ENCODE measurements at regions not wholly inside any gene's neighbourhood (a gene's known extent, or its start where the extent isn't known, plus 50 kb on each side); places are given as distances from the start of the nearest gene placed in this dataset.

DNA sequence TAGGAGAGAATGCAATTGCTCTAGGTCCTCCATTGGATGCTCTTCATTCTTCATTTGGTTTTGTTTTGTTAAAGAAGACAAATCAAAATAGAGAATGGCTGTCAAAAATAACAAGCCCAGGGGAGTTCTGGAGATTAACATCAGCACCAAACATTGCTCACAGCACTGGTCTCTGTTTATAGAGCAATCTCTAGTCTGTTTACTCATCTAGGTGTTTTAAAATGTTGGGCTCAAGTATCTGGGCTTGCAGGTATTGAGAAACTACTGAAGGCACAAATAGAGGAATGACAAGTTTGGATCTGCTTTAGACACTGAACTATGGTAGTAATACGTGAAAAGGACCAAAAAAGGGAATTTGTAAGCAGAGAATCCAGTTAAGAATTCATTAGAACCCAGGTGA lies 77.0 kb upstream of the TMC1 start:
- no peak for TF ChIP-seq YY2 (tag by site-specific recombination; IDR thresholded peaks at IDR 0.05)
- Histone ChIP-seq H3K27ac (ENCODE audit: extremely low read depth, low read depth, low read length) (no peak overlapping the region), H3K4me1 (ENCODE audit: control insufficient read depth, insufficient read depth, low read length) (no peaks in the 10 kb centered on the region), H3K36me3 (ENCODE audit: control insufficient read depth in 2 of 2, insufficient read depth in 1 of 2, low read length in 2 of 2) (no peaks in the 10 kb centered on the region), H3K4me3 (ENCODE audit: low read depth, low read length) (no peak overlapping the region), H3K9me3 (ENCODE audit: control insufficient read depth, insufficient read depth, low read depth, low read length) (no peaks in the 10 kb centered on the region)
- ChIA-PET CTCF (no interaction called here), POLR2A (no interaction called here)

DNA sequence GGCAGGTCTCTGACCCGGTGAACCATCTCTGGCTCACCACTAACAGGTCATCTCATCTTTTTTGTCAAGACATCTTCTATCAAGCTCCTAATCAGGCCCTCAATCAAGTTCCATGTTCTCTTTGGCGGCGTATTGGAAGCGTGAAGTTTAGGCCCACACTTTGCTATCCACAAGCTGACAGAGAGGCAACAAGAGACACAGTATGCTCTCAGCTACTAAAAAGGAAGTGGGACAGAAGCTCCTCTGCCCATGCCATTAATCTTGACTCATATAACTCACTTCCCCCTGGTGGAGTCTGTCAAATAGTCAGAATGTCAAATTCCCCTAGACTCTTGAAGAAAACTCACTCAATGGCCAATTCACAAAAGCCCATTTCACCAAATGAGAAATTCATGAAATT lies 77.6 kb upstream of the TMC1 start:
- TF ChIP-seq ZNF10 (tag by site-specific recombination; IDR thresholded peaks at IDR 0.05) (no peak), ZNF19 (tag by site-specific recombination; IDR thresholded peaks at IDR 0.05; ENCODE audit: low read depth) (no peak), OVOL3 (tag by site-specific recombination; IDR thresholded peaks at IDR 0.05) (no peak), ZEB2 (tag by site-specific recombination; IDR thresholded peaks at IDR 0.05) (no peak), ZNF302 (tag by site-specific recombination; IDR thresholded peaks at IDR 0.05; ENCODE audit: low read depth) (no peak), ZNF544 (tag by site-specific recombination; IDR thresholded peaks at IDR 0.05) (no peak), ZNF157 (tag by site-specific recombination; IDR thresholded peaks at IDR 0.05) (no peak)
- ChIA-PET CTCF (interaction anchor here (0.6 kb wide), 1 partner anchor 448 kb away, joined by 4 read pairs; no protein-coding TSS in a partner anchor), POLR2A (interaction anchor here (1.3 kb wide), 1 partner anchor 79 kb away, joined by 3 read pairs; the partner anchor contains the start of gene ZFAND5)
- no peak overlapping the region for H3K4me3 ChIP-seq (ENCODE audit: low read depth, low read length)
- no peaks in the 10 kb centered on the region for H3K9me3 ChIP-seq (ENCODE audit: control insufficient read depth, insufficient read depth, low read depth, low read length)
- no peaks in the 10 kb centered on the region for H3K4me1 ChIP-seq (ENCODE audit: control insufficient read depth, insufficient read depth, low read length)
- no peaks in the 10 kb centered on the region for H3K36me3 ChIP-seq (ENCODE audit: control insufficient read depth in 2 of 2, insufficient read depth in 1 of 2, low read length in 2 of 2)
- no peak overlapping the region for H3K27ac ChIP-seq (ENCODE audit: extremely low read depth, low read depth, low read length)

DNA sequence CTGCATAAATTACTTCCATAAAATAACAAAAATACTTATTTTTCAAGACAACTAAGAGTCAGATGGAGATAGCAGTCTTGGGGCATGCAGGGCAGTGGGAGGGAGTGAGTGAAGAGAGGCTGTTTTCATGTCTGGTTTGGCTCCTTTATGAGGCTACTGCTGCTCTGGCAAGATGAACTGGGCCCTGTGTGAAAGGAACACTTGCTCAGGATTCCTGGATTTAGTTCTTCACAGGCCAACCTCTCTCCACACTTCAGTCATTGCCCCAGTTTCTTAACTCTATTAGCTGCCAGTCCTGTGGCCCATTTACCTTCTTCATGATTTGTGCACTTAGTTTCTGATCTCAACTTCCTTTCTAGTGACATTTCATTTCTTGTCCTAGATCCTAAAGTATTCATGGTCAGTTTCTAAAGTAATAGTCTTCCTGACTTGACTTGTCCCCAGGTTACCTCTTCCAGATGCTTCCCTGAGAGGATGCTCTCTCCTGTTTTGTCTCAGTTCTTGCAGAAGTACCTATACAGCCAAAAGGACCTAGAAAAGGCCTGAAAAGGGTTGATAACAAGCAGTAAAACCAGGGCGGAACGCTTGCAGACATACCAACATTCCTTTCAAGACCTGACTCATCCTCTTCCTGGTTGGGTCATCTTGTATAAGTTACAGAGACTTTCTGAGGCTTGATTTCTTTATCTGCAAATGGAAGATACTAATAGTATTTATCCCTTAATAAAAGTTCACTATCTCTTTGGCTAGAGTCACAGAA lies 77.0 kb upstream of the ZFAND5 start:
- no peak overlapping the region for H3K27ac ChIP-seq (ENCODE audit: extremely low read depth, low read depth, low read length)

More for the DNA sequence above, 77.0 kb upstream of the ZFAND5 start:
- POLR2A ChIA-PET = no interaction called here
- TF ChIP-seq GLIS1 (tag by site-specific recombination; IDR thresholded peaks at IDR 0.05) (no peak), ZBTB8A (tag by site-specific recombination; IDR thresholded peaks at IDR 0.05) (no peak), ZNF529 (tag by site-specific recombination; IDR thresholded peaks at IDR 0.05; ENCODE audit: insufficient replicate concordance) (no peak), ZNF24 (tag by site-specific recombination; IDR thresholded peaks at IDR 0.05) (no peak), ZNF658 (tag by site-specific recombination; IDR thresholded peaks at IDR 0.05) (no peak), REPIN1 (tag by site-specific recombination; IDR thresholded peaks at IDR 0.05; ENCODE audit: low read depth) (no peak)
- TF ChIP-seq, protein P1, sequence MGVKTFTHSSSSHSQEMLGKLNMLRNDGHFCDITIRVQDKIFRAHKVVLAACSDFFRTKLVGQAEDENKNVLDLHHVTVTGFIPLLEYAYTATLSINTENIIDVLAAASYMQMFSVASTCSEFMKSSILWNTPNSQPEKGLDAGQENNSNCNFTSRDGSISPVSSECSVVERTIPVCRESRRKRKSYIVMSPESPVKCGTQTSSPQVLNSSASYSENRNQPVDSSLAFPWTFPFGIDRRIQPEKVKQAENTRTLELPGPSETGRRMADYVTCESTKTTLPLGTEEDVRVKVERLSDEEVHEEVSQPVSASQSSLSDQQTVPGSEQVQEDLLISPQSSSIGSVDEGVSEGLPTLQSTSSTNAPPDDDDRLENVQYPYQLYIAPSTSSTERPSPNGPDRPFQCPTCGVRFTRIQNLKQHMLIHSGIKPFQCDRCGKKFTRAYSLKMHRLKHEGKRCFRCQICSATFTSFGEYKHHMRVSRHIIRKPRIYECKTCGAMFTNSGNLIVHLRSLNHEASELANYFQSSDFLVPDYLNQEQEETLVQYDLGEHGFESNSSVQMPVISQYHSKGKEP (tag by site-specific recombination; IDR thresholded peaks at IDR 0.05) = no peak
- TF ChIP-seq, protein P2, sequence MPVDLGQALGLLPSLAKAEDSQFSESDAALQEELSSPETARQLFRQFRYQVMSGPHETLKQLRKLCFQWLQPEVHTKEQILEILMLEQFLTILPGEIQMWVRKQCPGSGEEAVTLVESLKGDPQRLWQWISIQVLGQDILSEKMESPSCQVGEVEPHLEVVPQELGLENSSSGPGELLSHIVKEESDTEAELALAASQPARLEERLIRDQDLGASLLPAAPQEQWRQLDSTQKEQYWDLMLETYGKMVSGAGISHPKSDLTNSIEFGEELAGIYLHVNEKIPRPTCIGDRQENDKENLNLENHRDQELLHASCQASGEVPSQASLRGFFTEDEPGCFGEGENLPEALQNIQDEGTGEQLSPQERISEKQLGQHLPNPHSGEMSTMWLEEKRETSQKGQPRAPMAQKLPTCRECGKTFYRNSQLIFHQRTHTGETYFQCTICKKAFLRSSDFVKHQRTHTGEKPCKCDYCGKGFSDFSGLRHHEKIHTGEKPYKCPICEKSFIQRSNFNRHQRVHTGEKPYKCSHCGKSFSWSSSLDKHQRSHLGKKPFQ (tag by site-specific recombination; IDR thresholded peaks at IDR 0.05) = no peak
- no peaks in the 10 kb centered on the region for H3K9me3 ChIP-seq (ENCODE audit: control insufficient read depth, insufficient read depth, low read depth, low read length)
- no peaks in the 10 kb centered on the region for H3K4me1 ChIP-seq (ENCODE audit: control insufficient read depth, insufficient read depth, low read length)
- no peak overlapping the region for H3K4me3 ChIP-seq (ENCODE audit: low read depth, low read length)
- CTCF ChIA-PET = no interaction called here
- no peaks in the 10 kb centered on the region for H3K36me3 ChIP-seq (ENCODE audit: control insufficient read depth in 2 of 2, insufficient read depth in 1 of 2, low read length in 2 of 2)
